Ishikawa (cell line): ENCODE measurements at regions not wholly inside any gene's neighbourhood (a gene's known extent, or its start where the extent isn't known, plus 50 kb on each side); places are given as distances from the start of the nearest gene placed in this dataset.

Experiments used
- CREB1 ChIP-seq: IDR thresholded peaks from 2 replicates; pipeline ENCODE4 v1.6.1; 2012; ENCODE audit warnings: low read depth
- EGR1 ChIP-seq: IDR thresholded peaks from 2 replicates; pipeline ENCODE4 v1.6.1; 2012
- EP300 ChIP-seq: IDR thresholded peaks from 2 replicates; pipeline ENCODE4 v1.6.1; 2012; ENCODE audit warnings: borderline replicate concordance
- FOXM1 ChIP-seq: IDR thresholded peaks from 2 replicates; pipeline ENCODE4 v1.6.1; 2012; ENCODE audit warnings: low read depth, borderline replicate concordance
- NFIC ChIP-seq: IDR thresholded peaks from 2 replicates; pipeline ENCODE4 v1.6.1; 2012
- RAD21 ChIP-seq: IDR thresholded peaks from 2 replicates; pipeline ENCODE4 v1.6.1; 2012; ENCODE audit warnings: low read depth
- TAF1 ChIP-seq: IDR thresholded peaks from 2 replicates; pipeline ENCODE4 v1.6.1; 2012; ENCODE audit warnings: low read depth, mild to moderate bottlenecking
- TCF12 ChIP-seq: IDR thresholded peaks from 2 replicates; pipeline ENCODE4 v1.6.1; 2012; ENCODE audit warnings: low read depth
- TEAD4 ChIP-seq: IDR thresholded peaks from 2 replicates; pipeline ENCODE4 v1.6.1; 2012
- TF ChIP-seq, protein P1 (sequence below): IDR thresholded peaks from 2 replicates; pipeline ENCODE4 v1.6.1; 2012

GRCh38 chr9:105054491-105054890 is 126.5 kb upstream of the ABCA1 start:
- TF ChIP-seq NFIC, result no peak
- no peak for TF ChIP-seq TEAD4
- TF ChIP-seq TCF12, result no peak
- TF ChIP-seq CREB1, result no peak
- no peak for TF ChIP-seq EGR1
- TF ChIP-seq, protein P1, sequence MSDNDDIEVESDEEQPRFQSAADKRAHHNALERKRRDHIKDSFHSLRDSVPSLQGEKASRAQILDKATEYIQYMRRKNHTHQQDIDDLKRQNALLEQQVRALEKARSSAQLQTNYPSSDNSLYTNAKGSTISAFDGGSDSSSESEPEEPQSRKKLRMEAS, result no peak
- TF ChIP-seq TAF1, result no peak
- no peak for TF ChIP-seq RAD21
- TF ChIP-seq FOXM1, result no peak
- TF ChIP-seq EP300, result no peak
